NOMO-1 treated with DMSO at 0.1 percent for 48 hours (cell line): ENCODE measurements at regions not wholly inside any gene's neighbourhood (a gene's known extent, or its start where the extent isn't known, plus 50 kb on each side); places are given as distances from the start of the nearest gene placed in this dataset.
"Not testable (repeated sequence)": the region's sequence is repeated elsewhere in the genome, so short reads cannot be mapped to it uniquely, and the experiment has no call there.

ENCODE experiments used
- DNase-seq: peaks from one replicate; lab custom pipeline; 2025; ENCODE audit not compliant: unreplicated experiment; lab: John Stamatoyannopoulos, UW

DNA sequence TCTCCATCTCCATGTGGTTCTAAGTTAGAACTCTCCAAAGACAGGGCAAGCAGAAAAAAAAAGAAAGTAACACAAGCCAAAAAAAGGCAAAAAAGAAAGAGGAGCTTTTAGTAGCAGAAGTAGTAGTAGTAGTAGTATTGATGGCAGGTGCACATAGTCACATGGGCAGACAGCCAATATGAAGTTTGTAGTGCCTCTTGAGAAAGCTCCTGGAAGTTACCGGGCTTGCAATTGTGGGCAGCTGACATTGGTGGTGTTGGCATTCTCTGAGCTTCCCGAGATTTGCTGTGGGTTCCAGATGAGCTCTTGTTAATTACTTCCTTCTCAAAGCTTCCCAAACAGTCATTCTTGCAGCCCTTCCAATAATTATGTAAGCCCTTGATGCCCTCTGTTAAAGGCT lies 1128.5 kb downstream of the TYW1 start:
- no peak for DNase-seq

DNA sequence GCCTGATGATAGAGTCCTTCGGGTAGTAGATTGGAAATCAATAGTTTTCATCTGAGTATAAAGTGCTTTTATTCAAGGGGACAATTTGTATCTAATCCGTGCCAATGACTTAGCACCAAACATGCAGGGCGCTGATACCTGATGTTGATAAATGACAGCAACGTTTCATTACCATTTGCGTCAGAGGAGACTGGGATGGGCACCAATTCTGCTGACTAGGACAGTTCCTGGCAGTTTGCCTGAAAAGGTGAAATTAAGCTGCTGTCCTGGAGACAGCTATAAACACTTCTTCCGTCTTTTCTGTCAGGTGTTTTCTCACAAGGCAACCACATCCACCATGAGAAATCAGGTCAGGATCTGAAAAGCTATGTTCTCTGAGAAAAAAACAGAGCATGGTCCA lies 1136.4 kb downstream of the TYW1 start:
- no peak for DNase-seq

GRCh38 chr7:68143345-68143744 lies 1146.7 kb downstream of the TYW1 start:
- no peak for DNase-seq

- DNase-seq = no peak
Measured at GRCh38 chr7:68146983-68147382, 1150.3 kb downstream of the TYW1 start.

DNA sequence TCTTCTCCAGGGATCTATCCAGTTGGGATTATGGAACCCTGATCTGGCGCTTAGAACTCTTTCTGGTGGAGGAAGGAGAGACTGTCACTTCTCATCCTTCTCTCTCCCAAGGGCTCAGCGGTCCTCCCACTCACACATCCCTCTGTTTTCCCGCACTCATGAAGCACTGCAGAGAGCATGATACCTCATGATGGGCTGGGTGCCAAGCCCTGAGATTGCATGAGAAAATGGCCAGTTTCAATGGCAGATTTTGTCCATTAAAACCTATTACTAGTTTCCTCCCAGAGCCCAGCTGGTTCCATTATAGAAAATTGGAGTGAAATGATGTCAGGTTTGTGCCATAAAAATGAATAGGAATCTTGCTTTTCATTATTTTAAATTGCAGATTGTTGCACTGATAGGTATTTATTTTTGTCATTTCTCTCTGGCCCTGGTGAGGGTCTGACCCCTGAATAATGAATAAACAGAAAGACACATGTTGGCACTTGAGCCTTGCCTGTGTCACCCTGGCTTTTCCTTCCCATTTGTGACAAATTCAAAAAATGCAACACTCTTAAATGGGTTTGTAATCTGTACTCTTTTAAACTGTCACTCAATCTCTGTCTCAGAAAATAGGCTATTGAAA lies 1151.1 kb downstream of the TYW1 start:
- DNase-seq = no peak

DNA sequence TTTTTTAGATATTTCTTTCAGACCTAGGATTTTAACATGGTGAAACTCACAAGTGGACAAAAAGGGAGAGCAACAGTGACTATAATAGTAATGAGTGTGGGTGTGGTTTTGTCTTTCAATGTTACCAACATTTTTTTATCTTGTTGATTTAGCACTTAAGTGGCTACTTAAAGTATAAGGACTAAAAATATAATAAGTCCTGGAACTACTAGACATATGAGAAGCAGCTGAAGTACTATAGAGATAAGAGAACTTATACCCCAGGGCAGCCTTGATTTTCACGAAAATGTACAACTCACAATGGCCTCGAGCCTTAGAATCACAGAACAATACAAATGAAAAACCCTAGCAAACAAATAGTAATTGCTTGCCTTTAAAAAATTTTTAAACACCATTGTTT lies 1151.8 kb downstream of the TYW1 start:
- no peak for DNase-seq

GRCh38 chr7:68152205-68152604 lies 1155.6 kb downstream of the TYW1 start:
- DNase-seq = no peak

GRCh38 chr7:68155676-68156075 lies 1159.0 kb downstream of the TYW1 start:
- DNase-seq = no peak

GRCh38 chr7:68158686-68159295 lies 1162.2 kb downstream of the TYW1 start:
- no peak for DNase-seq

DNA sequence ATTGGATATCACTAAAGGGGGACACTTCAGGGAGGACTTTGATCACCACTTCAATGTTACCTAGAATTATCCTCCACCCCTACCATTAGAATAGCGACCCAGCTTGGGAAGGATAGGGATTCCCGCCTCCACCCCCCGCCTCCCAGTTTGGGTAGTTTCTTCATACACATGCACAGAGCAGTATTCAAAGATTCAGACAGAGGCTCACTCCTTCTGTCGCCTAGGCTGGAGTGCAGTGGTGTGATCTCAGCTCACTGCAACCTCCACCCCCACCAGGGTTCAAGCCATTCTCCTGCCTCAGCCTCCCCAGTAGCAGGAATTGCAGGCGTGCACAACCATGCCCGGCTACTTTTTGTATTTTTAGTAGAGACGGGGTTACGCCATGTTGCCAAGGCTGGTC lies 1166.1 kb downstream of the TYW1 start:
- no peak for DNase-seq

DNA sequence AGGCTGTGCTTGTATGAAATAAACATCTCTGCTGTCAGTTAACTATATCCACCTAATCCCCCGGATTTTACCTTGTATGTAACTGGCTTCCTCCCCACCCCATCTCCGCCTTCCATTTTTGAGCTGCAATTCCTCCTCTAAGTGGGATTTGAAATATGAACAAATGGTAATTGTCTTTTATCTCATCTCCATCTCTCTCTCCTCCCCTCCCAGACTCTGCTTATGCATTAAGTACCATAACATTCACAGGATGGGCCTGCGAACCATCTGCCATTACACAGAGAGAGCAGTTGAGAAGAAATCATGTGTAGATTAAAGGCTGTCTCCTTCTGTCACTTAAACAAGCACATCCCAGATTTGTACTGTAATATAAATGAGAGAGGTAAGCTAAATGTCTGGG lies 1169.9 kb downstream of the TYW1 start:
- DNase-seq = no peak

DNA sequence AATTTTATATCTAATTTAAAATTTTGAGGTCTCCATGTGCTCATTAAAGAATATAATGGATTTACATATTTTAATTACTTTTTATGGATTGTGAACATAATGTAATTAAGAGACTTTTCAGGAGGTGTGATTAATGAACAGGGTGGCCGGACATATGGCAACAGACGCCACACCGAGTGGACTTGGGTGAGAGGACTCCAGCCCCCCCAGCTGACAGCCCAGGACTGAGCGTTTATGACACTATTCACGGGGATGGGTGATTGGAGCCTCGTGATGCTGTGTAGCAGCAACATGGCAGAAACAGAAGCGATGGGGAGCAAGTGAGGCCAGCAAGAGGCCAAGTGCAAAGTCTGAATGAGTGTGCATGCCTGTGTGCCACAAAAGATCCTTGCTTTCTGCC lies 1176.9 kb downstream of the TYW1 start:
- DNase-seq = no peak

DNA sequence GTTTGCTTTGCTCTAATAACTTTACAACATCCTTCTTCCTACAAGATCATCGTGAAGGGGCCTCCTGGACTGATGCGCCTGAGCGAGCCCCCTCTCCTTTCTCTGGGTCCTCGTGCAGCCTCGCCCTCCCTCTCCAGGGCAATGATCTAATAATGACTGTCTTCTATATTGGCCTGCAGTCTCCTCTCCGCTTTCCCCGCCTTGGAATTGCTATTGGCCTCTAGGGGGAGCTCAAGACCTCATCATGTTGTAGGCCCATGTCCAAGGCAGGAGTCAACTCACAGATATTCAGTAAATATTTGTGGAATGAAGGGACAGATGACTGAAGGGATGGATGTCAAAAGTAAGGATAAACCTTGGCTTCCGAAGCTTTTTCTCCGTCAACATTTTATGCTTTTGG lies 1180.3 kb downstream of the TYW1 start:
- DNase-seq = peak; percentile 7

- no peak for DNase-seq
Measured at GRCh38 chr7:68180761-68181160, 1184.1 kb downstream of the TYW1 start.

DNA sequence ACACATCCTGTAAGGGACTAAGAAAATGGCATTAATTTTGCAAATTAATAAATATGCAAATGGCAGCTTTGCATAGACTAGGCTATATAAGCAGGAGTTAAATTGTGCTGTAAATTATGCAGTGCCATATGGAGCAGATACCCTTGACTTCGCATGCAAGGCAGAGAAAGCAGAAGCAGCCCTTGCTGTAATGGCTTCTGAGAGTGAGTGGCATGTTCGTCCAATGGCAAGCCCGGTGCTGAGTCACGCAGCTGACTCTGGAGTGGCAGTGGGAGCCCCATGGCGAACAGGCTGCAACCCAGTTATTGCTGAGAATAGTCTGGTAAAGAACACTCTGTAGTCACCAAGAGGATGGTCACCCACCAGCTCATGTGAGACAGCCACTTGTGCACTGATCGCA lies 1186.5 kb downstream of the TYW1 start:
- DNase-seq = no peak

DNA sequence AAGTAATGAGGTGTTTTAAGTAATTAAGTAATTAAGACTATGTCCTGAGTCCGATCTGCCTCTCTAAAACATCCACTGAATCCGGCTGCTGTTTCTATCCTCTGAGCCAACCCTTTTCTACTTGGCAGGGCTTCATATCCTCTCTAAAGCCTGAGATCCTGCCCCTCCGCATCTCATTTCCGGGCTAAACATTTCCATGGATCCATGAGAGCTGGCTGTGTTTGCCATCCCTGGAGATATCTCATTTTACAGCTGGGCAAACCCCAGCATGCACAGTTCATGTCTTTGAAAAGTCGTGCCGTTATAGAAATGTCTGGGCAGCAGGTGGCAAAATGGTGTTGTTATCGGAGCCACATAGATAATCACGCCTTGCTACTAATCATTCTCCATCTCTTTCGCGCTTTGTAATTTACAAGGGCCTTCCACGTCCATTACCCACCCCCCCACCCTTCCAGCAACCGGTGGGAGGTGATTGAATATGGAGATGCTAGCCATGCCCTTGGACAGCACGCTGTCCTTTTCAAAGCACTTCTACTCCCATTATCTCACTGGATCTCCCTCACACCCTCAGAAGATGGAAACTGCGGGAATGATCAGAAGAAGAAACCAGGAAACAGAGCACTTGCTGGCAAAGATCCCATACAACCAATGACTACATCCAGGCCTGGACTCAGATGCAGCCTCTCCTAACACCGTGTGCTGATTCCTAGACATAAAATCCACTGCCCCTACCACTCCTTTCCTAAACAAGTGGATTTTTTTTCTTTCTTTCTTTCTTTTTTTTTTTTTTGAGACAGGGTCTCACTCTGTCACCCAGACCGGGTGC lies 1189.2 kb downstream of the TYW1 start:
- no peak for DNase-seq

DNA sequence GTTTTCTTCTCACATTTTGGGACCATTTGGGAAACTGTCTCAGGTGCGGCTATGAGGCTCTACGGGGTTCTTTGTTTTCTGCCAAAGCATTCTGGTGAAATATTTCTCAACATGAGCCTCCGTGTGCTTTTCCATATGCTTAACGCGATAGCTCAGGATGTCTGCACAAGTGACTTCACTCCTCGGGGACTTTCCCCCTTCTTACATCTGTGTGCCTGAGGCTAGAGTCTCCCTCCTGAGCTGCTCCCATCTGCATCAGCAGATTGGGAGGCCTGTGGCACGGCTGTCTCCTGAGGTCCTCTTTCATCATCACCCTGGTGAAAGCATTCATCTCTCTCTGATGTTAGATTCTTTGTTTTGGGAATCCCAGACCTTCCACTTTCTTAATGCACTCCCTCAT lies 1190.9 kb downstream of the TYW1 start:
- DNase-seq = no peak

DNA sequence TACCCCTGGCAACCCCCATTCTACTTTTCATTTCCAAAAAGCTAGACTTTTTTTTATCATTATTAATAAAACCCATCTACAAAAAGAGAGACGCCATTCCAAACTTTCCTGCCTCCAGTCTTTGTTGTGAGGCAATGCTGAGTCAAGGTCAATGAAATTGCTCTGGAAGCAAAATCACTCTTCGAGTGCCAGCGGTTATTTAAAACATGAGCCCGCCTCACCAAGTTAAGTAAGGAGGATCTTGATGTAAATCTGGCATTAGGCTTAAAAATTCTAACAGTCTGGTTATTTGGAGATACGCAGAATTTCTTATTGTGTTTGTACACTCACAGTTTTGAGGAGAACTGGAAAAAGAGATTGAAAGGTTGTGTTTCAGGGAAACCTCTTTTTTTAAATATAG lies 1196.3 kb downstream of the TYW1 start:
- no peak for DNase-seq

DNA sequence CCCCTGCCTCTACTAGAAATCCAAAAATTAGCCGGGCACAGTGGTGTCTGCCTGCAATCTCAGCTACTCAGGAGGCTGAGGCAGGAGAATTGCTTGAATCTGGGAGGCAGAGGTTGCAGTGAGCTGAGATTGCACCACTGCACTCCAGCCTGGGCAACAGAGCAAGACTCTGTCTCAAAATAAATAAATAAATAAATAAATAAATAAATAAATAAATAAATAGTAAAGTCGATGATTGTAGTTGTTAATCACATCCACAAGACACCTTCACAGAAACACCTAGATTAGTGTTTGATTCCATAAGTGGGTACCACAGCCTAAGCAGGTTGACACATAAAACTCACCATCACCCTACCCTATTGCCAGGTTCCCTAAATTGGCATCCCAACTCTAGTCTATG lies 1199.0 kb downstream of the TYW1 start:
- not testable (repeated sequence) for DNase-seq

- DNase-seq = no peak
Measured at GRCh38 chr7:68200051-68200670, 1203.5 kb downstream of the TYW1 start.

DNA sequence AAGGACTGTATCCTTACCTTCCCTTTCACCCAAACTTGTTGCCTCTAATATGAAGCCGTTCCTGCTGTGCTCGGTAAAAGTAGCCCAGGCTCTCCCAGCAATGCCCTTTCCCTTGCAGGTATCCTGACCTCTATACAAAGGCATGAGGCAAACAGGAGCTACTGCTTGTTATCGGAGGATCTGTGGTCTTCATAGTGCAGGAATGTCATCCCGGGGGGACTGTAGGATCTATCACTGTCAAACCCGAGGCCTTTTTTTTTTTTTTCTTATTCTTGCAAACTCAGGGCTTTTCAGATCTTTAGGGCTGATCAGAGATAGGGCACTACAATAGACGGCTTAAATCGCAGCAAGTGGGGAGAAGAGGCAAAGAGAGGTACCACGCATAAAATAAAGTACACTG lies 1206.6 kb downstream of the TYW1 start:
- no peak for DNase-seq

DNA sequence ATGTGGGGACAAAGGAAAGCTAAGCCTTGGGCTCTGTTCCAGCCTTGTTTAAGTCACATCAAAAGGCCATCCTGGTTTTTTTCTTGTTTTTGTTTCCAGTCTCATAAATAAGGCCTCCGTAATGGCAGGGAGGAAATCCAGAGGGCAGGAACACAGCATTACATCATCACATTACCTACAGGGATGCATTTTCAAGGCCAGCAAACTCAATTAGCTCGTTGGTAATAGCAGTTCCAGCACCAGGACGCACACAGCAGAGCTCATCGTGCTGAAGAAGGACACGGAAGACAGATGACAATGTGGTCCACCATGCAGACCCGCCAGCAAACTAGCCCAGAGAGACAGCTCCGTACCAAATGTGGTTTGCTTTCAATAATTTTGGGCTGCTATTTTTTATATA lies 1209.2 kb downstream of the TYW1 start:
- DNase-seq = no peak
